ENCODE measurements at regions not wholly inside any gene's neighbourhood (a gene's known extent, or its start where the extent isn't known, plus 50 kb on each side); places are given as distances from the start of the nearest gene placed in this dataset.

GRCh38 chr12:116482859-116483258 lies 76.3 kb upstream of the MAP1LC3B2 start:
- no peaks in the 10 kb centered on the region for H3K79me1 ChIP-seq (ENCODE audit: insufficient read depth, low read depth, low read length, poor library complexity, severe bottlenecking)
- H4K91ac ChIP-seq (ENCODE audit: insufficient read length, low read depth, low read length): no peak overlapping the region
- H3K14ac ChIP-seq (ENCODE audit: insufficient read depth, low read length): no peak overlapping the region
- H3K9me3 ChIP-seq (ENCODE audit: control insufficient read depth, low read depth, low read length): peaks cover 5% of the 10 kb centered on the region
- no peak overlapping the region for H3K9ac ChIP-seq (ENCODE audit: extremely low read depth, insufficient read length, low read length)
- H3K4me2 ChIP-seq (ENCODE audit: insufficient read depth, insufficient read length, low read length): no peak overlapping the region
- no peak overlapping the region for H3K4me3 Mint-ChIP-seq
- no peak overlapping the region for H2BK5ac ChIP-seq (ENCODE audit: insufficient read length, low read length)
- no peak for DNase-seq
- H4K5ac ChIP-seq (ENCODE audit: insufficient read length, low read depth, low read length): no peak overlapping the region
- H3K27ac ChIP-seq (ENCODE audit: insufficient read length, low read depth, low read length): no peak overlapping the region
- no peaks in the 10 kb centered on the region for H3K27me3 ChIP-seq (ENCODE audit: insufficient read depth, low read length)
- no peaks in the 10 kb centered on the region for H4K20me1 ChIP-seq (ENCODE audit: control insufficient read depth, insufficient read depth, insufficient read length)
- no peak overlapping the region for H2BK12ac ChIP-seq (ENCODE audit: insufficient read length, low read depth, low read length)
- H2BK20ac ChIP-seq (ENCODE audit: low read depth, low read length, poor library complexity, severe bottlenecking): no peak overlapping the region
- H2AK5ac ChIP-seq (ENCODE audit: insufficient read length, low read length): no peak overlapping the region
- H3T11ph ChIP-seq (ENCODE audit: low read length): no peak overlapping the region
- H2AFZ ChIP-seq (ENCODE audit: low read length): no peak overlapping the region
- H2BK120ac ChIP-seq (ENCODE audit: low read depth, low read length, poor library complexity, severe bottlenecking): no peak overlapping the region
- H3K4me1 ChIP-seq (ENCODE audit: insufficient read depth, low read length): no peaks in the 10 kb centered on the region; the same call in 1 of the 2 replicates
- peaks cover 8% of the 10 kb centered on the region for H3K27me3 Mint-ChIP-seq (ENCODE audit: low read depth)
- no peaks in the 10 kb centered on the region for H3K79me2 ChIP-seq (ENCODE audit: insufficient read depth, low read length)
- peaks cover 5 to 9% of the 10 kb centered on the region in 2 experiments; a peak in 4 of 5 replicates for H3K9me3 Mint-ChIP-seq
- no peaks in the 10 kb centered on the region for H3K23me2 ChIP-seq (ENCODE audit: insufficient read length, low read depth, low read length, poor library complexity, severe bottlenecking)
- no peak overlapping the region for H4K8ac ChIP-seq (replicated peaks; ENCODE audit: insufficient read length, low read depth, low read length)
- H3K27ac Mint-ChIP-seq: no peak overlapping the region; a peak in 1 of 7 replicates
- peaks cover 0 to 5% (median 2%) of the 10 kb centered on the region in 3 experiments; a peak in 1 of 7 replicates for H3K36me3 Mint-ChIP-seq (ENCODE audit: insufficient read depth in 1 of 3, low read depth in 3 of 3)
- no peak overlapping the region for H3K56ac ChIP-seq (ENCODE audit: insufficient read length, low read depth, low read length)
- WGBS (ENCODE audit: extremely low coverage, insufficient read length, low lambda C conversion rate): no CpG with 5 or more reads among the region's 6 CpGs
- no peak overlapping the region for H3K18ac ChIP-seq (ENCODE audit: insufficient read length, low read depth, low read length)
- H2BK15ac ChIP-seq (ENCODE audit: low read depth, low read length): no peak overlapping the region
- peaks cover 8 to 14% of the 10 kb centered on the region in 2 experiments for H3K4me1 Mint-ChIP-seq
- no peak overlapping the region for H3K23ac ChIP-seq (ENCODE audit: insufficient read length, low read depth, low read length)
- TF ChIP-seq, protein P1, sequence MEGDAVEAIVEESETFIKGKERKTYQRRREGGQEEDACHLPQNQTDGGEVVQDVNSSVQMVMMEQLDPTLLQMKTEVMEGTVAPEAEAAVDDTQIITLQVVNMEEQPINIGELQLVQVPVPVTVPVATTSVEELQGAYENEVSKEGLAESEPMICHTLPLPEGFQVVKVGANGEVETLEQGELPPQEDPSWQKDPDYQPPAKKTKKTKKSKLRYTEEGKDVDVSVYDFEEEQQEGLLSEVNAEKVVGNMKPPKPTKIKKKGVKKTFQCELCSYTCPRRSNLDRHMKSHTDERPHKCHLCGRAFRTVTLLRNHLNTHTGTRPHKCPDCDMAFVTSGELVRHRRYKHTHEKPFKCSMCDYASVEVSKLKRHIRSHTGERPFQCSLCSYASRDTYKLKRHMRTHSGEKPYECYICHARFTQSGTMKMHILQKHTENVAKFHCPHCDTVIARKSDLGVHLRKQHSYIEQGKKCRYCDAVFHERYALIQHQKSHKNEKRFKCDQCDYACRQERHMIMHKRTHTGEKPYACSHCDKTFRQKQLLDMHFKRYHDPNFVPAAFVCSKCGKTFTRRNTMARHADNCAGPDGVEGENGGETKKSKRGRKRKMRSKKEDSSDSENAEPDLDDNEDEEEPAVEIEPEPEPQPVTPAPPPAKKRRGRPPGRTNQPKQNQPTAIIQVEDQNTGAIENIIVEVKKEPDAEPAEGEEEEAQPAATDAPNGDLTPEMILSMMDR (conservative IDR thresholded peaks at IDR 0.05): no peak
- no peak overlapping the region for H3K4ac ChIP-seq (ENCODE audit: low read depth, low read length)
